Loucy (cell line): ENCODE measurements at regions not wholly inside any gene's neighbourhood (a gene's known extent, or its start where the extent isn't known, plus 50 kb on each side); places are given as distances from the start of the nearest gene placed in this dataset.

ENCODE experiments used
- H2AFZ ChIP-seq: fragments of 200-600 bp; sonication (generic); 2 replicates; pipeline ENCODE4 v1.6.0; 2016; ENCODE audit warnings: antibody characterized with exemption, mild to moderate bottlenecking, low read length, moderate library complexity
- H3F3A ChIP-seq: fragments of 200-600 bp; 2 replicates; pipeline ENCODE4 v1.6.0; 2016; ENCODE audit warnings: antibody characterized with exemption, low read depth, mild to moderate bottlenecking
- H3K27me3 ChIP-seq: fragments of 200-600 bp; sonication (generic); 2 replicates; pipeline ENCODE4 v1.6.1; 2014; ENCODE audit warnings: low read length, mild to moderate bottlenecking; ENCODE audit not compliant: insufficient read depth, poor library complexity, severe bottlenecking
- H3K36me3 ChIP-seq: fragments of 200-600 bp; sonication (generic); 2 replicates; pipeline ENCODE4 v1.6.1; 2016; ENCODE audit warnings: low read length; ENCODE audit not compliant: insufficient read depth
- H3K4me1 ChIP-seq: fragments of 200-600 bp; sonication (generic); 2 replicates; pipeline ENCODE4 v1.5.1; 2014; ENCODE audit warnings: low read length, mild to moderate bottlenecking; ENCODE audit not compliant: insufficient read depth, poor library complexity, severe bottlenecking
- H3K4me2 ChIP-seq: fragments of 200-600 bp; sonication (generic); 2 replicates; pipeline ENCODE4 v1.6.0; 2014; ENCODE audit warnings: antibody characterized with exemption, low read length, low read depth, mild to moderate bottlenecking; ENCODE audit not compliant: poor library complexity, severe bottlenecking
- H3K4me3 ChIP-seq: fragments of 200-600 bp; sonication (generic); 2 replicates; pipeline ENCODE4 v1.5.1; 2014; ENCODE audit warnings: low read length, mild to moderate bottlenecking, mixed read lengths; ENCODE audit not compliant: poor library complexity, severe bottlenecking
- H3K79me2 ChIP-seq: fragments of 200-600 bp; sonication (generic); 2 replicates; pipeline ENCODE4 v1.6.1; 2014; ENCODE audit warnings: low read length; ENCODE audit not compliant: insufficient read depth
- H3K9ac ChIP-seq: fragments of 200-600 bp; sonication (generic); 2 replicates; pipeline ENCODE4 v1.6.0; 2014; ENCODE audit warnings: mild to moderate bottlenecking, low read depth, low read length, moderate library complexity; ENCODE audit not compliant: poor library complexity, severe bottlenecking
- H3K9me2 ChIP-seq: fragments of 200-600 bp; sonication (generic); replicated peaks from 2 replicates; pipeline ENCODE4 v1.6.1; 2016; ENCODE audit warnings: low read depth, low read length, mixed read lengths
- H3K9me3 ChIP-seq: fragments of 200-600 bp; sonication (generic); 2 replicates; pipeline ENCODE4 v1.6.1; 2014; ENCODE audit warnings: mild to moderate bottlenecking, antibody characterized with exemption, low read length, low read depth; ENCODE audit not compliant: insufficient read depth
- H4K20me1 ChIP-seq: fragments of 200-600 bp; sonication (generic); 2 replicates; pipeline ENCODE4 v1.6.0; 2014; ENCODE audit warnings: antibody characterized with exemption, low read length, mild to moderate bottlenecking; ENCODE audit not compliant: insufficient read depth, poor library complexity, severe bottlenecking
- CTCF ChIP-seq: fragments of 200-600 bp; sonication (generic); conservative IDR thresholded peaks from 2 replicates; pipeline ENCODE4 v1.5.1; 2014; ENCODE audit warnings: mild to moderate bottlenecking, antibody characterized with exemption, low read length
- EZH2phosphoT487 ChIP-seq: fragments of 200-600 bp; IDR thresholded peaks from 2 replicates; pipeline ENCODE4 v1.6.1; 2018; ENCODE audit warnings: antibody characterized with exemption, mild to moderate bottlenecking, moderate library complexity, borderline replicate concordance

DNA sequence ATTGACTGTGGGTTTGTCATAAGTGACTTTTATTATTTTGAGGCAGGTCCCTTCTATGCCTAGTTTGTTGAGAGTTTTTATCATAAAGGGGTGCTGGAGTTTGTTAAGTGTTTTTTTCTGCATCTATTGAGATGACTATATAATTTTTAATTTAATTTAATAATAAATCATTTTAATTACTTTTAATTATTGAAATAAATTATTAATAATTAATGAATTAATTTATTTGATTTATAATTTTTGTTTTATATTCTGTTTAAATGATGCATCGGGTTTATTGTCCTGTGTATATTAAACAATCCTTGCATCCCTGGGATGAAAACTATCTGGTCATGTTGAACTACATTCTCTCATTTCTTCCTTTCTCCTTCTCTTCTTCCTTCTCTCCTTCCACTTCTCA is 1352.2 kb upstream of the PRR20A start:
- Histone ChIP-seq H3F3A (no peaks in the 10 kb centered on the region), H3K4me1 (no peaks in the 10 kb centered on the region), H3K9me2 (no peaks in the 10 kb centered on the region), H3K36me3 (no peaks in the 10 kb centered on the region), H4K20me1 (no peaks in the 10 kb centered on the region), H3K9me3 (no peaks in the 10 kb centered on the region), H3K79me2 (no peaks in the 10 kb centered on the region), H2AFZ (no peak overlapping the region), H3K9ac (no peak overlapping the region), H3K4me2 (no peak overlapping the region), H3K4me3 (no peak overlapping the region), H3K27me3 (no peaks in the 10 kb centered on the region)
- TF ChIP-seq CTCF = no peak
- TF ChIP-seq EZH2phosphoT487 = no peak

DNA sequence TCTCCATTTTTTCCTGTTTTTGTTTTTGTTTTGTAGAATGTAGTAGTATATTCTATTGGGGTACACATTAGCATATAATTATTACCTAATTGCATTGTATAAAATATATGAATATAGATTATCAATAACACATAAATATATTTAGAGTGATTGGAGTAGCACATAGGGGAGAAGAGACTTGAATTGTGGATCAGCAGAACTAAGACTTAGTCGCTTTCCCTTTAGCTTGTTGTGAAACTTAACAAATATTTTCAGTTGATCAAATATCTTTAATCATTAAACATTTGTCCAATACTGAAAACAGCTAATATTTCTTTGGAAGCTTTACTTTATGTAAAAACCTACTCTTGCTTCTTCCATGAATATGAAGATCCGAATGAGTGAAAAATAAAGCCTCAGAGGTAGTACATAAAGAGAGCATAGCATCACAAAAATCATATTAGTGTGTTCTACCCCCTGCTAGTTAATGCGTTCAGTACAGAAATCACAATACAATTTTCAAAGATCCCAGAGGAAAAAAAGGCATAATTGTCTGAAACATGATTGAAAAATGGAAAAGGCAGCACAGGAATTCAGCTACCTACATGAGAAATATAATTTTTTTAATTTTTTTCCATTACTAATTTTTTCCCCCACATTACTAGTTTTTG is 1348.0 kb upstream of the PRR20A start:
- Histone ChIP-seq H3K9ac (no peak overlapping the region), H3K4me3 (no peak overlapping the region), H3K27me3 (no peaks in the 10 kb centered on the region), H3K9me2 (no peaks in the 10 kb centered on the region), H2AFZ (no peak overlapping the region), H3F3A (no peaks in the 10 kb centered on the region), H3K36me3 (no peaks in the 10 kb centered on the region), H3K4me2 (no peak overlapping the region), H3K4me1 (no peaks in the 10 kb centered on the region), H3K9me3 (no peaks in the 10 kb centered on the region), H4K20me1 (no peaks in the 10 kb centered on the region), H3K79me2 (no peaks in the 10 kb centered on the region)
- no peak for TF ChIP-seq CTCF
- no peak for TF ChIP-seq EZH2phosphoT487

GRCh38 chr13:55815458-55816033 is 1325.2 kb upstream of the PRR20A start:
- H3K27me3 ChIP-seq = no peaks in the 10 kb centered on the region
- no peaks in the 10 kb centered on the region for H3K9me3 ChIP-seq
- no peaks in the 10 kb centered on the region for H4K20me1 ChIP-seq
- no peak overlapping the region for H3K4me3 ChIP-seq
- H2AFZ ChIP-seq = no peak overlapping the region
- no peaks in the 10 kb centered on the region for H3K9me2 ChIP-seq
- no peaks in the 10 kb centered on the region for H3K36me3 ChIP-seq
- no peaks in the 10 kb centered on the region for H3K79me2 ChIP-seq
- no peak for TF ChIP-seq EZH2phosphoT487
- TF ChIP-seq CTCF = no peak
- no peaks in the 10 kb centered on the region for H3K4me1 ChIP-seq
- H3K9ac ChIP-seq = no peak overlapping the region
- H3F3A ChIP-seq = no peaks in the 10 kb centered on the region
- no peak overlapping the region for H3K4me2 ChIP-seq
